Superior temporal gyrus (tissue), 1 donor: ENCODE measurements at regions not wholly inside any gene's neighbourhood (a gene's known extent, or its start where the extent isn't known, plus 50 kb on each side); places are given as distances from the start of the nearest gene placed in this dataset.
A peak's percentile ranks its signal among the peaks of the same experiment; 100 is the strongest.

ENCODE experiments used
- DNase-seq: peaks from one replicate; pipeline ENCODE4 v3.0.0-alpha.2; 2016; ENCODE audit errors: extremely low spot score

GRCh38 chr14:87175175-87175574, 817.8 kb downstream of the GALC start:
- no peak for DNase-seq

DNA sequence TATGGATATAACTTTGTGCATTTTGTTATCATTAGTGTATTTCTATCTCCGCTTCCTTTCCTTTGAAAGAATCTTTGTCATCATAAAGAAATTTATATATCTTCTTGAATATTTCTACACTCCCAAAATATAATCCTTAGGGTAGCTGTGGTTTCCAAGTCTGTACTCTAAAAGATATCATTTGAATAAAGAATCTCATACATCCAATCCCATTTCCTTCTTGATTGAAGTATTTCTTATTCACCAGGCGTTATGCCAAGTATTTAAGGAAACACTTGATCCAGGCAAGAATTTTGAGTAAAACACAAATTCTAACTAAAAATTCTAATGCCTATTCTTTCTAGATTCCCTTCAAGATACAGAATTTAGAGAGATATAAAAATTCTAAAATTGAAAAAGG, 821.8 kb downstream of the GALC start:
- no peak for DNase-seq

GRCh38 chr14:87170179-87170578, 822.8 kb downstream of the GALC start:
- DNase-seq: no peak

DNA sequence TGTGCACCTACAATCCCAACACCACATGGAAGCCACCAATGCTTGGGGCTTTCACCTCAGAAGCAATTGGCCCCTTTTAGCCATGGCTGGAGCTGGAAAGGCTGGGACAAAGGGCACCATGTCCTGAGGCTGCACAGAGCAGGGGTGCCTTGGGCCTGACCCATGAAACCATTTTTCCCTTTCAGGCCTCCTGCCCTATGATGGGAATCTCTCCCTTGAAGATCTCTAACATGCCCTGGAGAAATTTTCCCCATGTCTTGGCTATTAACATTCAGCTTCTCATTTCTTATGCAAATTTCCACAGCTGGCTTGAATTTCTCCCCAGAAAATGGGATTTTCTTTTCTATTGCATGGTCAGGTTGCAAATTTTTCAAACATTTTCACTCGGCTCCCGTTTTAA, 823.6 kb downstream of the GALC start:
- DNase-seq: no peak

- DNase-seq: no peak
Measured at GRCh38 chr14:87161502-87161901, 831.5 kb downstream of the GALC start.

- no peak for DNase-seq
Measured at GRCh38 chr14:87160989-87161388, 832.0 kb downstream of the GALC start.

- no peak for DNase-seq
Measured at GRCh38 chr14:87158283-87158682, 834.7 kb downstream of the GALC start.

DNA sequence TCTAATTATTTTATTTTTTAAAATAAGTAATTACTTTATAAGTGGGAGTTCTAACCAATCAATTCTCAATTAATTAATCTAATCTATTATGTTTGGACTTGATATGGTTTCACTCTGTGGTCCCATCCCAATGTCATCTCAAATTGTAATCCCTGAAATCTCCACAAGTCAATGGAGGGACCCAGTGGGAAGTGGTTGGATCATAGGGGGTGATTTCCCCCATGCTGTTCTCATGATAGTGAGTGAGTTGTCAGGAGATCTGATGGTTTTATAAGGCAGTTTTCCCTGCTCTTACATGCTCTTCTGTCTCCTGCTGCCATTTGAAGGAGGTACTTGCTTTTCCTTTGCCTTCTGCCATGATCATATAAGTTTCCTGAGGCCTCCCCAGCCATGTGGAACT, 836.1 kb downstream of the GALC start:
- DNase-seq: no peak

GRCh38 chr14:87155856-87156488, 837.0 kb downstream of the GALC start:
- no peak for DNase-seq

GRCh38 chr14:87153901-87154300, 839.1 kb downstream of the GALC start:
- no peak for DNase-seq

DNA sequence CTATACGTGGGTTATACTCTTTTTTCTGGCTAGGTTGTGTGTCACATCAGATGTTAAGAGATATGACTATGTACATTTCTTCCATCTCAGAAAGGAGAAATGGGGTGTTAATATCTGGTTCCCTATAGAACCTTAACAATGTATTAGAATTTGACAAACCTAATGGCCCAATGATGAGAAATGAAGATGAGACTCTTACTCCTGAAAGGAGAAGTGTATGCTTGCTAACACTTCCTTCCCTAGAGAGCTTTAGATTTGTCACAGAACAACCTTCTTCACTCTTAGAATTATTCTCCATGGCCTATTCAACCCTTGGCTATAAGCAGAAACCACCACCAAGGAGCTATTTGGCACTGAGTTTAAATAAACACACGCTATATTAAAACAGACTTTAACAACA, 839.6 kb downstream of the GALC start:
- no peak for DNase-seq

DNA sequence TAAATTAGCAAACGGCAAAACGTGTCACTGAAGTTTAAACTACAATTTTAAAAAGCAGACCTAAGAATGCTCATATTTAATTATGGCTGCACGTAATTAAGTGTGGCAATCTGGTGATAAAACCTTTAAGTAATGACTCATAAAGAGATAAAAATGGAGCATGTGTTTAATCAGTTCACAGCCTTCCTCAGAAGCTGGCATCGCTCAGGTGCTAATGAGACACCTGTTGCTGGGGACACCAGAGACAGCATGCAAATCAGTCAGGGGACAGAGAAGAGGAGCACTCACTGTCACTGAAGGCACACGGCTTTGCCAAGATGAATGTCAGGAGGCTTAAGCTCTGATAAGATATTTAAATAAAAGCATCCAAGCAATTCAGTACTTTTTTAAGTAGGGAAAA, 840.3 kb downstream of the GALC start:
- DNase-seq: no peak

DNA sequence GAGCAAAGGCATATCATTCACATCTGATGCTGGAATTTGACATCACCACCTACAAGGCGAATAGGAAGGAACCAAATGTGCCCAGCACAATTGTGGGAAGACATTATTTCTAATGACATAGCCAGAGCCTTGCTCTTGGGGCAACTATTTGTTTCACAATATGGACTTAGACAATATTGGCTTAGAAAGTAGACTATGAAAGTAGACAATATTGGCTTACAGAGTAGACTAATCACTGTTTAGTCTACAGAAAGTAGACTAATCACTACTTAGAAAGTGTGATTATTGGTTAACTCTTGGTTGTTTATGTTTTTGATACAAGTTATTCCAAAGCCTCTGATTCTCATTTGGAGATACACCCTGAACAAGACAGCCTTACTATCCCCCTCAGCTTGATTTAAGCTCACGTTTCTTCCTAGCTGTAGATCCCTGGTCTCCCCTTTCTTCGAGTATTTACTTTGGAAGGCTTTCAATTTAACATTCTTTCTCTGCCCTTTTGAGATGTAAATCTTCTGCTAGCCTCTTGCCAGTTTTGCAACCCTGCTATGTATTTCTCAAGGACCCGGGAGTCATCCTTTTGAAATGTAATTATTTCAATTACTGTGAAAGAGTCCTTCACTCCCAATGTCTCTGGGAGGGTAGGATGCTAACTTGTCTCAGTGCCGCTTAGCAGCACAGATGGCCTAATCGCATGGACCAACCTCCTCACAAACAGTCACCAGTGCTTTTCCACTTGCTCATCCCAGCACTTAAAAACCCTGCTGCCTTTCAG, 843.2 kb downstream of the GALC start:
- DNase-seq: no peak

DNA sequence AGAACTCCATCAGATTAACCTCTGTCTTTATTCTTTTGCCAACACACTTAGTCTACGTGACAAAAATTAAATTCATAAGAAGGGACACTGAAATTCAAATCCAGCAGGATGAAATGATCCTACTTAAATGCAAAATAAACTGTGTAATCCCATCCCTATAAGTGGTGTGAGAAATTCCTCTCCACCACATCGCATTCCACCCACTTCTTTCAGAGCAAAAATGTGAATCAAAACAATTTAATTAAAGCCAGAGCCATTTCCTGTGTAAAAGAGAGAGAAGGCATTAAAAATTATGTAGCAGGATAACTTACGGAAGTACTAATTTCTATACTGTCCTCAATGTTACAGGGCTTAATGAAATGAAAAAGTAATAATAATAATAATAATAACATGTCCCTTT, 844.3 kb downstream of the GALC start:
- no peak for DNase-seq

DNA sequence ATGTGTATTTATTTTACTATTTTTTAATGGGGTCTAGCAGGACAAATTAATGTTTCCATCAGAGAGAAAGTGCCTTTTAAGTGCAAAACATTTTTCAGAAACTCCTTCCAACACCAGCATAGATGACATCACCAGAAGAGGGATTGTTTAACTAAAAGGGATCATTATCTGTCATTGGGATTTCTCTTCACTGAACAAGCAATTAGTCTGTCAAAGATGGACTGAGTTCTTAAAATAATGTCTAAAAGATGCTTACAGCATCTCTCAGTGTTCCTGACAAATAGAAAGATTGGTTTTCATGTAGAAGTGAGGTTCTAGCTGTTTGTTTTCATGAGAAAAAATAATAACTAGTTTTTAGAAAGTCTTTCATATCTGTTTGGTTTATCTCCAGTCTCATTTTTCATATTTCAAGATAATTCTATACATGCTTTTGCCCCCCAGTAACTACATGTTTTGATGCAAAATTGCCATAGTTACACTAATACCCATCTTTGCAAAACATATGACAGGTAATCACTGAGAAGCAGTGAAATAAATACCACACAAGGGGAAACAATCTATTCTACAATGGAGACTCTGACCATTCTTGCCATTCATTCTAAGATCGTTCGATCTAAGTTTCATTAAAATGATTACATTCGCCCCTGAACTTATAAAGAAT, 850.3 kb downstream of the GALC start:
- no peak for DNase-seq

DNA sequence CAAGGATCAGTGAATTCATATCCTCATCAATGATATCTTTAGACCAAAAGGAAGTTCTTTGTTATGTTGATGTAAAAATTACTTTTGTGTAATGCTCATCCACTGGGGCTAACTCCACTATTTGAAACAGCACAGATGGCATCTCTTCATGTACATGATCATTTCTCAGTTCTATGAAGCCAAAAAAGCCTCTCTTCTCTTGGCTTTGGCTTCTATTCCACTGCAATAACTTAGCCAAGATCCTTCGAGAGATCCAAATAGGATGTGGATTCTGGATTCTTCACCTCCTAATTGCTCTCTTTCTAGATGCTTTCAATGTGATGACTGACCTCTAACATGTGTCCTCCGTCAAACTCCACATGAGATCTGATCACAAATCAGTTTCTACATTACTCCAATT, 851.2 kb downstream of the GALC start:
- no peak for DNase-seq

- DNase-seq: no peak
Measured at GRCh38 chr14:87139299-87139698, 853.7 kb downstream of the GALC start.

GRCh38 chr14:87133073-87133801, 859.7 kb downstream of the GALC start:
- DNase-seq: no peak

DNA sequence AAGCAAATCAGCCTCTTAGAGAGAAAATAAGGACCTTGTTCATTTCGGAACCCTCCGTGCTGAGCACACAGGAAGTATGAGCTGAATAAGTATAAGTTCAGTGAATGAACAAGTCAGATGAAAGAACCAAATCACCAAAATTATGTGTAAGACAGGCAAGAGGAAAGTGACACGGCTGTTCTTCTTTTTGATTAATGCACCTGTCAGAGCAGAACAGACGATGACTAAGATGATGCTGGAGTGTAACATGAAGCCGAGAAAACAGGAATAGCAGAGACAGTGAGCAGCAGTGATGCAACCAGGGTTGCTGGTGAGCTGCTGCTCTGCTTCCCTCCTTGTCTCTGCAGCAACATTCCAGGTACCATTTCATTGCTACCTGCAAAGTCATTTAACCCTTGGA, 861.1 kb downstream of the GALC start:
- peak; percentile 66 for DNase-seq

DNA sequence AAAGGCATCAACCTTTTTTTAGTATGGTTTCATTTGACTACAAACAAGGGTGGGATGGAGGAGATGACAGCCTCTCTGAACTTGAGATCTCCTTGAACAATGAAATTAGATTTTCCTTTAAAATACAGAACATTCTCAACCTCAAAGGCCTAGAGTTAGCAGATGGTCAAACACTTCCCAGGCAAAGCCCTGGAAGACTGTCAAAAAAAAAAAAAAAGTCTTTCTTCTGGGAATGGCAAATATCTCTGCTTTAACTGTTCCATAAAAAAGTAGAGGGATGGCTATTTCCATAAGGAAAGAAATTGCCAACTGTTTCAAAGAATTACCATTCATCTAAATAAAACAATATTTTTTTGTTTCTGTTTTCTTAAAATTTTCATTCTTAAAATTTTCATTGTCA, 870.8 kb downstream of the GALC start:
- DNase-seq: peak; percentile 42

DNA sequence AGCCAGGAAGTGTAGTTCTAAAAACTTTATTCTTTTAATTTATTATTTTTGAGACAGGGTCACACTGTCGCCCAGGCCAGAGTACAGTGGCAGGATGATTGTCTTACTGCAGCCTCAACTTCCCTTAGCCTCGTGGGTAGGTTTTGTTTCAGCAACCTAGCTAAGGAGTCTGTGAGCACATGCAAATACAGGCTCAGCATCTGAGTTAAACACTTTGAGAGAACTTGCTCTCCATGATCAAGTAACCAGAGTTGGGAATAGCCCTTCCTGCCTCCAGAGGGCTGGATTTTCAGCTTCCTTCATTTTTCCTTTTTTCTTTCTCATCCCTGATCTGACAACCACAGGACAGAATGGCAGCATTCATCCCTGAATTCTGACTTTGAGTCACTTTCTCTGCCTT, 871.3 kb downstream of the GALC start:
- DNase-seq: no peak

DNA sequence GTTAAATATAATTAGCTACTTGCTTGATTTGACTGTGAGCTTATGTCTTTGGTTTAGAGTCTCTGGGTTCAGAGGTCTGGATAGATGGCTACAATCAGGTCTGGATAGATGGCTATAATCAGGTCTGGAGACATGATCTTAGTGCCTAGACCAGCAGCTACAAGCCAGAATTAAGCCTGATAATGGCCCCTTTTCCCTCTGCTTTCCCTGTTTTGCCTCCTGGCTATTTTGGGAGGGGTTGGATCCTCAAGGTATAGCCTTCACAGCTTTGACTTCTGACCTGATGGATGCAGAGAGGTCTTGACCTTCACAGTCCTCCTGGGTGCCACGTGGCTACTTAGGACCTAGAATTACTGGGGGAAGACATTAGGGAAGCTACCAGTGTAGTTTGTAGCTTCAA, 877.7 kb downstream of the GALC start:
- no peak for DNase-seq
